Liver (tissue), 8 donors: ENCODE measurements at regions not wholly inside any gene's neighbourhood (a gene's known extent, or its start where the extent isn't known, plus 50 kb on each side); places are given as distances from the start of the nearest gene placed in this dataset.

Experiments
- DNase-seq: peaks from one replicate; pipeline ENCODE4 v3.0.0-alpha.2; 2017; ENCODE audit warnings: low spot score
- H3K27ac ChIP-seq, 2 donors: one replicate each; pipeline ENCODE4 v1.7.0; 2013; ENCODE audit warnings: inconsistent platforms in 2 of 2, low read length in 2 of 2, control low read depth in 1 of 2, low read depth in 1 of 2, mild to moderate bottlenecking in 1 of 2
- H3K27me3 ChIP-seq, 4 donors: one replicate each; pipeline versions ENCODE4 v1.6.1 to v1.7.0; 2013; ENCODE audit warnings: low read length in 3 of 4, inconsistent platforms in 1 of 4, mild to moderate bottlenecking in 1 of 4, moderate library complexity in 1 of 4; ENCODE audit not compliant: control insufficient read depth in 4 of 4, insufficient read depth in 4 of 4
- H3K36me3 ChIP-seq, 4 donors: one replicate each; pipeline versions ENCODE4 v1.6.1 to v1.7.0; 2013; ENCODE audit warnings: low read length in 3 of 4, mild to moderate bottlenecking in 3 of 4, low read depth in 1 of 4, moderate library complexity in 1 of 4; ENCODE audit not compliant: control insufficient read depth in 4 of 4, insufficient read depth in 3 of 4
- H3K4me1 ChIP-seq, 4 donors: one replicate each; pipeline versions ENCODE4 v1.6.1 to v1.7.0; 2013; ENCODE audit warnings: low read length in 3 of 4, mild to moderate bottlenecking in 3 of 4, moderate library complexity in 1 of 4; ENCODE audit not compliant: control insufficient read depth in 4 of 4, insufficient read depth in 4 of 4
- H3K4me3 ChIP-seq, 3 donors: one replicate each; pipeline versions ENCODE4 v1.6.1 to v1.7.0; 2013; ENCODE audit warnings: low read length in 3 of 3, control low read depth in 1 of 3, low read depth in 1 of 3, mild to moderate bottlenecking in 1 of 3
- H3K9ac ChIP-seq, 2 donors: one replicate each; pipeline ENCODE4 v1.7.0; 2013; ENCODE audit warnings: low read length in 2 of 2, mild to moderate bottlenecking in 2 of 2, moderate library complexity in 2 of 2, control low read depth in 1 of 2, low read depth in 1 of 2
- H3K9me3 ChIP-seq, 4 donors: one replicate each; pipeline versions ENCODE4 v1.6.1 to v1.7.0; 2013; ENCODE audit warnings: low read length in 3 of 4; ENCODE audit not compliant: control insufficient read depth in 4 of 4
- ATF3 ChIP-seq: IDR thresholded peaks from 2 replicates; pipeline ENCODE4 v1.6.1; 2016; ENCODE audit warnings: antibody characterized with exemption
- CTCF ChIP-seq: fragments of 150-350 bp; IDR thresholded peaks from 2 replicates; pipeline ENCODE4 v1.5.1; 2017; ENCODE audit warnings: improper control_type of control experiment, low read depth, low read length; ENCODE audit not compliant: missing input control
- EGR1 ChIP-seq, 2 donors: IDR thresholded peaks; 2 replicates each; pipeline ENCODE4 v1.6.1; 2016 to 2018; ENCODE audit warnings: antibody characterized with exemption in 2 of 2, low read depth in 2 of 2
- FOXA1 ChIP-seq: IDR thresholded peaks from 2 replicates; pipeline ENCODE4 v1.6.1; 2016; ENCODE audit warnings: antibody characterized with exemption
- FOXA2 ChIP-seq: IDR thresholded peaks from 2 replicates; pipeline ENCODE4 v1.6.1; 2016; ENCODE audit warnings: antibody characterized with exemption
- GABPA ChIP-seq, 2 donors: IDR thresholded peaks in 1 of 2; conservative IDR thresholded peaks in 1 of 2; 2 replicates each; pipeline ENCODE4 v1.6.1; 2016; ENCODE audit warnings: antibody characterized with exemption in 2 of 2, mild to moderate bottlenecking in 1 of 2, moderate library complexity in 1 of 2
- HNF4A ChIP-seq, 2 donors: conservative IDR thresholded peaks; 2 replicates each; pipeline ENCODE4 v1.6.1; 2016; ENCODE audit warnings: antibody characterized with exemption in 2 of 2, mild to moderate bottlenecking in 2 of 2
- HNF4G ChIP-seq: IDR thresholded peaks from 2 replicates; pipeline ENCODE4 v1.6.1; 2016; ENCODE audit warnings: antibody characterized with exemption
- JUND ChIP-seq, 2 donors: IDR thresholded peaks; 2 replicates each; pipeline ENCODE4 v1.6.1; 2016; ENCODE audit warnings: antibody characterized with exemption in 2 of 2
- MAX ChIP-seq: IDR thresholded peaks from 2 replicates; pipeline ENCODE4 v1.6.1; 2016; ENCODE audit warnings: antibody characterized with exemption
- NR2F2 ChIP-seq: IDR thresholded peaks from 2 replicates; pipeline ENCODE4 v1.6.1; 2016; ENCODE audit warnings: antibody characterized with exemption
- RAD21 ChIP-seq, 2 donors: IDR thresholded peaks; 2 replicates each; pipeline ENCODE4 v1.6.1; 2016; ENCODE audit warnings: antibody characterized with exemption in 2 of 2, mild to moderate bottlenecking in 2 of 2
- REST ChIP-seq: IDR thresholded peaks from 2 replicates; pipeline ENCODE4 v1.6.1; 2016; ENCODE audit warnings: antibody characterized with exemption, mild to moderate bottlenecking
- RXRA ChIP-seq, 2 donors: IDR thresholded peaks; 2 replicates each; pipeline ENCODE4 v1.6.1; 2017 to 2018; ENCODE audit warnings: antibody characterized with exemption in 2 of 2, mild to moderate bottlenecking in 1 of 2
- SP1 ChIP-seq: IDR thresholded peaks from 2 replicates; pipeline ENCODE4 v1.6.1; 2018; ENCODE audit warnings: antibody characterized with exemption, mild to moderate bottlenecking
- TAF1 ChIP-seq: conservative IDR thresholded peaks from 2 replicates; pipeline ENCODE4 v1.6.1; 2016; ENCODE audit warnings: antibody characterized with exemption, mild to moderate bottlenecking
- YY1 ChIP-seq: IDR thresholded peaks from 2 replicates; pipeline ENCODE4 v1.6.1; 2016; ENCODE audit warnings: antibody characterized with exemption, mild to moderate bottlenecking
- ZBTB33 ChIP-seq: IDR thresholded peaks from 2 replicates; pipeline ENCODE4 v1.6.1; 2016; ENCODE audit warnings: antibody characterized with exemption
- WGBS: extraction: QIAGEN DNeasy Blood & Tissue Kit; methylation state at CpG from one replicate; pipeline ENCODE4 v1.1.7; 2013; 5-methylcytosine and 5-hydroxymethylcytosine counted together
- donor health status: healthy.
- donor health status: healthy.
- donor health status: healthy.
- donor health status: healthy.
- donor health status: healthy.

- TF ChIP-seq ZBTB33 (no peak), FOXA2 (no peak)
Measured at GRCh38 chr4:175441256-175441655, 370.8 kb downstream of the GPM6A start (continued).

- no peak overlapping the region for H3K4me3 ChIP-seq
- no peaks in the 10 kb centered on the region for H3K4me1 ChIP-seq
- no peaks in the 10 kb centered on the region for H3K9me3 ChIP-seq
- no peak for DNase-seq
- TF ChIP-seq RXRA (IDR thresholded peaks at IDR 0.05) = no peak
- no peak for TF ChIP-seq HNF4G
- no peak for TF ChIP-seq HNF4A (conservative IDR thresholded peaks at IDR 0.05)
- TF ChIP-seq ZBTB33 = no peak
- TF ChIP-seq YY1 = no peak
- TF ChIP-seq CTCF = no peak
- TF ChIP-seq GABPA (IDR thresholded peaks at IDR 0.05 in 1 of 2, conservative IDR thresholded peaks at IDR 0.05 in 1 of 2) = no peak
- no peak for TF ChIP-seq MAX
- TF ChIP-seq FOXA2 = no peak
- TF ChIP-seq EGR1 (IDR thresholded peaks at IDR 0.05; ENCODE audit: low read depth in 2 of 2) = no peak
- no peak for TF ChIP-seq TAF1
- no peak for TF ChIP-seq JUND (IDR thresholded peaks at IDR 0.05)
- TF ChIP-seq SP1 = no peak
- no peak for TF ChIP-seq REST
- TF ChIP-seq NR2F2 = no peak
- TF ChIP-seq RAD21 (IDR thresholded peaks at IDR 0.05) = no peak
- TF ChIP-seq FOXA1 = no peak
- TF ChIP-seq ATF3 = no peak
- 47% methylated on average over 3 of the region's 3 CpGs for WGBS
- H3K27me3 ChIP-seq = peaks cover 0 to 4% (median 1%) of the 10 kb centered on the region in 4 donors
- no peak overlapping the region for H3K9ac ChIP-seq
- no peak overlapping the region for H3K27ac ChIP-seq
- H3K36me3 ChIP-seq = no peaks in the 10 kb centered on the region
Measured at GRCh38 chr4:175443547-175443946, 368.5 kb downstream of the GPM6A start.
